H9 (cell line): ENCODE measurements at regions not wholly inside any gene's neighbourhood (a gene's known extent, or its start where the extent isn't known, plus 50 kb on each side); places are given as distances from the start of the nearest gene placed in this dataset.

Experiments used
- DNase-seq: peaks from one replicate; pipeline ENCODE4 v3.0.0-alpha.2; 2017
- H2AFZ ChIP-seq: one replicate; pipeline ENCODE4 v1.6.1; 2013; ENCODE audit warnings: mild to moderate bottlenecking, low read length, control low read depth, moderate library complexity
- H2AK5ac ChIP-seq: 2 replicates; pipeline ENCODE4 v1.6.1; 2013; ENCODE audit warnings: low read length, control low read depth, mixed read lengths; ENCODE audit not compliant: insufficient read length
- H2BK120ac ChIP-seq: one replicate; pipeline ENCODE4 v1.6.1; 2013; ENCODE audit warnings: low read depth, mild to moderate bottlenecking, low read length, control low read depth, inconsistent platforms; ENCODE audit not compliant: poor library complexity, severe bottlenecking
- H2BK12ac ChIP-seq: 2 replicates; pipeline ENCODE4 v1.6.1; 2013; ENCODE audit warnings: low read length, control low read depth, mixed read lengths, low read depth; ENCODE audit not compliant: insufficient read length
- H2BK15ac ChIP-seq: 2 replicates; pipeline ENCODE4 v1.6.1; 2013; ENCODE audit warnings: low read depth, low read length, control low read depth
- H2BK20ac ChIP-seq: one replicate; pipeline ENCODE4 v1.6.1; 2013; ENCODE audit warnings: low read depth, mild to moderate bottlenecking, low read length, control low read depth, inconsistent platforms; ENCODE audit not compliant: poor library complexity, severe bottlenecking
- H2BK5ac ChIP-seq: 2 replicates; pipeline ENCODE4 v1.6.1; 2013; ENCODE audit warnings: low read length, control low read depth, mixed read lengths; ENCODE audit not compliant: insufficient read length
- H3K14ac ChIP-seq: 2 replicates; pipeline ENCODE4 v1.6.1; 2013; ENCODE audit warnings: low read length, control low read depth; ENCODE audit not compliant: insufficient read depth
- H3K18ac ChIP-seq: 2 replicates; pipeline ENCODE4 v1.6.1; 2013; ENCODE audit warnings: low read depth, mild to moderate bottlenecking, mixed read lengths, low read length, control low read depth; ENCODE audit not compliant: insufficient read length
- H3K23ac ChIP-seq: 2 replicates; pipeline ENCODE4 v1.6.1; 2013; ENCODE audit warnings: low read length, control low read depth, mixed read lengths, low read depth; ENCODE audit not compliant: insufficient read length
- H3K23me2 ChIP-seq: 2 replicates; pipeline ENCODE4 v1.6.1; 2013; ENCODE audit warnings: low read depth, mild to moderate bottlenecking, mixed read lengths, low read length, control low read depth; ENCODE audit not compliant: insufficient read length, poor library complexity, severe bottlenecking
- H3K27ac ChIP-seq: 2 replicates; pipeline ENCODE4 v1.5.1; 2013; ENCODE audit warnings: low read length, control low read depth, mixed read lengths, low read depth; ENCODE audit not compliant: insufficient read length
- H3K27me3 ChIP-seq: 2 replicates; pipeline ENCODE4 v1.6.1; 2013; ENCODE audit warnings: low read length, control low read depth, inconsistent platforms; ENCODE audit not compliant: insufficient read depth
- H3K4ac ChIP-seq: 2 replicates; pipeline ENCODE4 v1.6.1; 2013; ENCODE audit warnings: low read depth, mild to moderate bottlenecking, control low read depth, inconsistent platforms, low read length, moderate library complexity
- H3K4me1 ChIP-seq: 2 replicates; pipeline ENCODE4 v1.6.1; 2013; ENCODE audit warnings: low read length, control low read depth, inconsistent platforms; ENCODE audit not compliant: insufficient read depth
- H3K4me2 ChIP-seq: 2 replicates; pipeline ENCODE4 v1.6.1; 2013; ENCODE audit warnings: low read length, control low read depth, mixed read lengths; ENCODE audit not compliant: insufficient read length, insufficient read depth
- H3K56ac ChIP-seq: 2 replicates; pipeline ENCODE4 v1.6.1; 2013; ENCODE audit warnings: low read depth, mild to moderate bottlenecking, mixed read lengths, low read length, control low read depth; ENCODE audit not compliant: insufficient read length
- H3K79me1 ChIP-seq: 2 replicates; pipeline ENCODE4 v1.6.1; 2013; ENCODE audit warnings: low read depth, mild to moderate bottlenecking, moderate library complexity, low read length, control low read depth, inconsistent platforms; ENCODE audit not compliant: insufficient read depth, poor library complexity, severe bottlenecking
- H3K79me2 ChIP-seq: 2 replicates; pipeline ENCODE4 v1.6.1; 2013; ENCODE audit warnings: low read length, control low read depth, inconsistent platforms; ENCODE audit not compliant: insufficient read depth
- H3K9ac ChIP-seq: 2 replicates; pipeline ENCODE4 v1.6.1; 2013; ENCODE audit warnings: low read length, control low read depth, mixed read lengths; ENCODE audit not compliant: insufficient read length; ENCODE audit errors: extremely low read depth
- H3K9me3 ChIP-seq: one replicate; pipeline ENCODE4 v1.6.1; 2013; ENCODE audit warnings: low read depth, low read length, inconsistent platforms; ENCODE audit not compliant: control insufficient read depth
- H3T11ph ChIP-seq: one replicate; pipeline ENCODE4 v1.6.1; 2013; ENCODE audit warnings: mild to moderate bottlenecking, low read length, control low read depth, inconsistent platforms
- H4K20me1 ChIP-seq: one replicate; pipeline ENCODE4 v1.6.1; 2013; ENCODE audit not compliant: control insufficient read depth, insufficient read length, insufficient read depth
- H4K5ac ChIP-seq: 2 replicates; pipeline ENCODE4 v1.6.1; 2013; ENCODE audit warnings: low read depth, mild to moderate bottlenecking, mixed read lengths, low read length, control low read depth; ENCODE audit not compliant: insufficient read length
- H4K8ac ChIP-seq: replicated peaks from 2 replicates; pipeline ENCODE4 v1.6.1; 2013; ENCODE audit warnings: low read length, control low read depth, mixed read lengths, low read depth; ENCODE audit not compliant: insufficient read length
- H4K91ac ChIP-seq: 2 replicates; pipeline ENCODE4 v1.6.1; 2013; ENCODE audit warnings: low read depth, mild to moderate bottlenecking, moderate library complexity, mixed read lengths, low read length, control low read depth; ENCODE audit not compliant: insufficient read length
- H3K27ac Mint-ChIP-seq, 3 experiments: 2 replicates in 2 of 3; 3 replicates in 1 of 3; pipeline ENCODE4 v1.8.0; 2020 to 2021; ENCODE audit warnings: mixed read lengths in 3 of 3, mild to moderate bottlenecking in 1 of 3, moderate library complexity in 1 of 3
- H3K27me3 Mint-ChIP-seq: 2 replicates; pipeline ENCODE4 v1.8.0; 2021; ENCODE audit warnings: low read depth, mild to moderate bottlenecking, moderate library complexity, mixed read lengths
- H3K36me3 Mint-ChIP-seq, 3 experiments: 2 replicates in 2 of 3; 3 replicates in 1 of 3; pipeline ENCODE4 v1.8.0; 2020 to 2021; ENCODE audit warnings: low read depth in 3 of 3, mixed read lengths in 3 of 3; ENCODE audit not compliant: insufficient read depth in 1 of 3
- H3K4me1 Mint-ChIP-seq, 2 experiments: 2 replicates each; pipeline ENCODE4 v1.8.0; 2020; ENCODE audit warnings: mixed read lengths in 2 of 2
- H3K4me3 Mint-ChIP-seq, 2 experiments: 2 replicates in 1 of 2; 3 replicates in 1 of 2; pipeline ENCODE4 v1.8.0; 2020 to 2021; ENCODE audit warnings: mild to moderate bottlenecking in 2 of 2, mixed read lengths in 2 of 2, moderate library complexity in 1 of 2
- H3K9me3 Mint-ChIP-seq, 2 experiments: 2 replicates in 1 of 2; 3 replicates in 1 of 2; pipeline ENCODE4 v1.8.0; 2020; ENCODE audit warnings: mild to moderate bottlenecking in 2 of 2, mixed read lengths in 2 of 2, moderate library complexity in 1 of 2
- WGBS: extraction: QIAGEN DNeasy Blood & Tissue Kit; methylation state at CpG from one replicate; pipeline ENCODE4 v1.1.7; 2013; ENCODE audit warnings: missing lambda C conversion rate, low lambda C conversion rate, mixed read lengths; ENCODE audit not compliant: insufficient read length; ENCODE audit errors: extremely low coverage; 5-methylcytosine and 5-hydroxymethylcytosine counted together
- TF ChIP-seq, protein P1 (sequence below): fragments of 200-600 bp; sonication (generic); conservative IDR thresholded peaks from 3 replicates; pipeline ENCODE4 v1.8.0; 2021; ENCODE audit warnings: antibody characterized with exemption, mild to moderate bottlenecking

- Histone ChIP-seq H3K18ac (no peak overlapping the region), H3K56ac (no peak overlapping the region), H3K23ac (no peak overlapping the region), H3K9ac (no peak overlapping the region), H2BK20ac (no peak overlapping the region), H4K5ac (no peak overlapping the region), H3K27me3 (no peaks in the 10 kb centered on the region), H3K4me1 (no peaks in the 10 kb centered on the region), H2BK5ac (no peak overlapping the region), H3K14ac (no peak overlapping the region), H4K8ac (no peak overlapping the region), H3K4ac (no peak overlapping the region), H3K23me2 (no peaks in the 10 kb centered on the region), H4K91ac (no peak overlapping the region), H3K79me2 (no peaks in the 10 kb centered on the region), H2BK120ac (no peak overlapping the region), H3K4me2 (no peak overlapping the region), H3K9me3 (no peaks in the 10 kb centered on the region), H3K79me1 (no peaks in the 10 kb centered on the region), H2AFZ (no peak overlapping the region), H3K27ac (no peak overlapping the region), H4K20me1 (no peaks in the 10 kb centered on the region), H2AK5ac (no peak overlapping the region), H2BK12ac (no peak overlapping the region), H3T11ph (no peak overlapping the region), H2BK15ac (no peak overlapping the region)
- H3K9me3 Mint-ChIP-seq: no peaks in the 10 kb centered on the region
- H3K36me3 Mint-ChIP-seq: no peaks in the 10 kb centered on the region
- H3K27me3 Mint-ChIP-seq: no peaks in the 10 kb centered on the region
- no peaks in the 10 kb centered on the region for H3K4me1 Mint-ChIP-seq
- TF ChIP-seq, protein P1, sequence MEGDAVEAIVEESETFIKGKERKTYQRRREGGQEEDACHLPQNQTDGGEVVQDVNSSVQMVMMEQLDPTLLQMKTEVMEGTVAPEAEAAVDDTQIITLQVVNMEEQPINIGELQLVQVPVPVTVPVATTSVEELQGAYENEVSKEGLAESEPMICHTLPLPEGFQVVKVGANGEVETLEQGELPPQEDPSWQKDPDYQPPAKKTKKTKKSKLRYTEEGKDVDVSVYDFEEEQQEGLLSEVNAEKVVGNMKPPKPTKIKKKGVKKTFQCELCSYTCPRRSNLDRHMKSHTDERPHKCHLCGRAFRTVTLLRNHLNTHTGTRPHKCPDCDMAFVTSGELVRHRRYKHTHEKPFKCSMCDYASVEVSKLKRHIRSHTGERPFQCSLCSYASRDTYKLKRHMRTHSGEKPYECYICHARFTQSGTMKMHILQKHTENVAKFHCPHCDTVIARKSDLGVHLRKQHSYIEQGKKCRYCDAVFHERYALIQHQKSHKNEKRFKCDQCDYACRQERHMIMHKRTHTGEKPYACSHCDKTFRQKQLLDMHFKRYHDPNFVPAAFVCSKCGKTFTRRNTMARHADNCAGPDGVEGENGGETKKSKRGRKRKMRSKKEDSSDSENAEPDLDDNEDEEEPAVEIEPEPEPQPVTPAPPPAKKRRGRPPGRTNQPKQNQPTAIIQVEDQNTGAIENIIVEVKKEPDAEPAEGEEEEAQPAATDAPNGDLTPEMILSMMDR: no peak
- H3K4me3 Mint-ChIP-seq: no peak overlapping the region
- no peak for DNase-seq
- no CpG with 5 or more reads among the region's 4 CpGs for WGBS
- H3K27ac Mint-ChIP-seq: no peak overlapping the region
These were observed 162.7 kb upstream of the MRPS30 start for GRCh38 chr5:44646016-44646415.
